ENCODE measurements at regions not wholly inside any gene's neighbourhood (a gene's known extent, or its start where the extent isn't known, plus 50 kb on each side); places are given as distances from the start of the nearest gene placed in this dataset.

DNA sequence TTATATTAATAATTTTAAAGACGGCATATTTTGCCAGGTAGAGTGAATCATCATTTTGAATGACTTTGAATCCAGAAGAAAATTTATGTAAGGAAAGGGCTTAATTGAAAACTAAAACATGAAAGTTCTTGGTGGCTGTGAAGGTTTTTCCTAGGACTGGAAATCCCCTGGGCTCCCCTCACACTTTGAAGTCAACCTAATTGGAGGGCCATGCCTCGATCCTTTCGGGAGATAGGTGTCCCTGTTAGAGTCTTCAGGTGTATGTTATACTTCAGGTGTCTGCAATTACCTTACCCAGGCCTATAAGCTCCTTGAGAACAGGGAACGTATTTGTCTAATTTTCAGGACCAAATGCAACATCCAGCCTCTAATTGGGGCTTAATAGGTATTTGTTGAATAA, 73.0 kb downstream of the ARL4C start:
- no peak for DNase-seq
- ChIA-PET CTCF (interaction anchor here (0.6 to 1.0 kb wide), 2 partner anchors 51 to 59 kb away, joined by 3 to 4 read pairs; no protein-coding TSS in a partner anchor), POLR2A (interaction anchor here (1.3 kb wide), 1 partner anchor 21 kb away, joined by 4 read pairs; no protein-coding TSS in a partner anchor)
- Mint-ChIP-seq H3K4me1 (ENCODE audit: low read depth) (peaks cover 78% of the 10 kb centered on the region), H3K4me3 (no peak overlapping the region), H3K27me3 (no peaks in the 10 kb centered on the region), H3K27ac (peak overlapping the region; percentile 52), H3K36me3 (peaks cover 2% of the 10 kb centered on the region), H3K9me3 (no peaks in the 10 kb centered on the region)
- intact Hi-C loops (cut with micrococcal nuclease) = loop anchor here (1.0 to 2.0 kb wide), 4 partner anchors 21 to 132 kb away; no protein-coding TSS in a partner anchor

DNA sequence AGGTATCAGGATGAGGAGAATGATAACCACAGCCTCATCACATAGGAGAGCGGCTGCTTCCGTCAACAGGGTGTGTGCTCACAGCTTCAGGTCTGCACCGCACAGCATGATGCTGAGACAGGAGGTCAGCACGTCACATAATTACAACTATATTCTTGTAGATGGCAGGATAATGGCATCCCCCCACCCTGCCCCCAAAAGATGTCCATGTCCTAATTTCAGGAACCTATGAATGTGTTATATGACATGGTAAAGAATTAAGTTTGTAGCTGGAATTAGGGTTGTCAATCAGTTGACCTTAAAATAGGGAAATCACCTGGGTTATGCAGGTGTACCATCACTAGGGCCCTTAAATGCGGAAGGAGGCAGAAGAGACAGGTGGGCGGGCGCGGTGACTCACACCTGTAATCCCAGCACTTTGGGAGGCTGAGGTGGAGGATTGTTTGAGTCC, 73.9 kb downstream of the ARL4C start:
- CTCF ChIA-PET = interaction anchor here (1.0 to 1.5 kb wide), 5 partner anchors 21 to 134 kb away, joined by 3 to 5 read pairs (median 3); no protein-coding TSS in a partner anchor
- Mint-ChIP-seq H3K27ac (peak overlapping the region; percentile 72), H3K36me3 (peaks cover 3% of the 10 kb centered on the region), H3K4me1 (ENCODE audit: low read depth) (peaks cover 72% of the 10 kb centered on the region), H3K9me3 (peaks cover 7% of the 10 kb centered on the region), H3K4me3 (peak overlapping the region; percentile 2), H3K27me3 (no peaks in the 10 kb centered on the region)
- POLR2A ChIA-PET = interaction anchor here (1.0 to 1.6 kb wide), 5 partner anchors 21 to 74 kb away, joined by 3 to 5 read pairs (median 5); partner anchors contain the start of gene ARL4C
- DNase-seq = peak; percentile 77
- intact Hi-C loops (cut with micrococcal nuclease) = loop anchor here (1.0 to 2.0 kb wide), 4 partner anchors 20 to 131 kb away; no protein-coding TSS in a partner anchor

GRCh38 chr2:234422273-234422732, 74.6 kb downstream of the ARL4C start:
- DNase-seq = no peak
- ChIA-PET POLR2A (interaction anchor here (0.7 to 1.6 kb wide), 6 partner anchors 11 to 75 kb away, joined by 3 to 5 read pairs (median 4); partner anchors contain the start of gene ARL4C), CTCF (interaction anchor here (1.0 to 1.5 kb wide), 5 partner anchors 20 to 133 kb away, joined by 3 to 5 read pairs (median 3); no protein-coding TSS in a partner anchor)
- intact Hi-C loops (cut with micrococcal nuclease) = loop anchor here (2.0 kb wide), 2 partner anchors 20 to 114 kb away; no protein-coding TSS in a partner anchor
- H3K36me3 Mint-ChIP-seq = peaks cover 3% of the 10 kb centered on the region
- H3K27ac Mint-ChIP-seq = peak overlapping the region; percentile 72
- H3K4me3 Mint-ChIP-seq = no peak overlapping the region
- no peaks in the 10 kb centered on the region for H3K27me3 Mint-ChIP-seq
- peaks cover 67% of the 10 kb centered on the region for H3K4me1 Mint-ChIP-seq (ENCODE audit: low read depth)
- peaks cover 7% of the 10 kb centered on the region for H3K9me3 Mint-ChIP-seq

GRCh38 chr2:234420408-234420807, 76.5 kb downstream of the ARL4C start:
- CTCF ChIA-PET = no interaction called here

GRCh38 chr2:234419726-234420125, 77.2 kb downstream of the ARL4C start:
- H3K9me3 Mint-ChIP-seq = peaks cover 7% of the 10 kb centered on the region
- H3K4me1 Mint-ChIP-seq (ENCODE audit: low read depth) = peaks cover 52% of the 10 kb centered on the region
- H3K4me3 Mint-ChIP-seq = no peak overlapping the region
- H3K27me3 Mint-ChIP-seq = no peaks in the 10 kb centered on the region
- POLR2A ChIA-PET = interaction anchor here (0.6 kb wide), 1 partner anchor 9 kb away, joined by 4 read pairs; no protein-coding TSS in a partner anchor
- DNase-seq = no peak
- no peak overlapping the region for H3K27ac Mint-ChIP-seq
- peaks cover 2% of the 10 kb centered on the region for H3K36me3 Mint-ChIP-seq
- CTCF ChIA-PET = no interaction called here
- intact Hi-C loops (cut with micrococcal nuclease) = no loop called here

More at GRCh38 chr2:234420408-234420807, 76.5 kb downstream of the ARL4C start:
- no peak overlapping the region for H3K4me3 Mint-ChIP-seq
- POLR2A ChIA-PET = no interaction called here
- peaks cover 3% of the 10 kb centered on the region for H3K36me3 Mint-ChIP-seq
- H3K27me3 Mint-ChIP-seq = no peaks in the 10 kb centered on the region
- no peak overlapping the region for H3K27ac Mint-ChIP-seq
- intact Hi-C loops (cut with micrococcal nuclease) = no loop called here
- peaks cover 52% of the 10 kb centered on the region for H3K4me1 Mint-ChIP-seq (ENCODE audit: low read depth)
- peaks cover 7% of the 10 kb centered on the region for H3K9me3 Mint-ChIP-seq
- no peak for DNase-seq

- no peaks in the 10 kb centered on the region for H3K27me3 Mint-ChIP-seq
Measured at GRCh38 chr2:234415706-234416105, 81.2 kb downstream of the ARL4C start.

GRCh38 chr2:234414596-234414995, 82.3 kb downstream of the ARL4C start:
- Mint-ChIP-seq H3K27me3 (no peaks in the 10 kb centered on the region), H3K27ac (no peak overlapping the region), H3K4me1 (ENCODE audit: low read depth) (peaks cover 29% of the 10 kb centered on the region), H3K36me3 (peaks cover 2% of the 10 kb centered on the region), H3K4me3 (no peak overlapping the region), H3K9me3 (peaks cover 7% of the 10 kb centered on the region)
- DNase-seq = no peak
- ChIA-PET POLR2A (no interaction called here), CTCF (no interaction called here)
- intact Hi-C loops (cut with micrococcal nuclease) = no loop called here

More at GRCh38 chr2:234415706-234416105, 81.2 kb downstream of the ARL4C start:
- Mint-ChIP-seq H3K27ac (no peak overlapping the region), H3K4me3 (no peak overlapping the region), H3K9me3 (peaks cover 7% of the 10 kb centered on the region), H3K36me3 (peaks cover 2% of the 10 kb centered on the region), H3K4me1 (ENCODE audit: low read depth) (peaks cover 28% of the 10 kb centered on the region)
- intact Hi-C loops (cut with micrococcal nuclease) = no loop called here
- ChIA-PET POLR2A (no interaction called here), CTCF (interaction anchor here (0.6 kb wide), 2 partner anchors 38 to 388 kb away, joined by 3 to 7 read pairs; no protein-coding TSS in a partner anchor)
- no peak for DNase-seq

DNA sequence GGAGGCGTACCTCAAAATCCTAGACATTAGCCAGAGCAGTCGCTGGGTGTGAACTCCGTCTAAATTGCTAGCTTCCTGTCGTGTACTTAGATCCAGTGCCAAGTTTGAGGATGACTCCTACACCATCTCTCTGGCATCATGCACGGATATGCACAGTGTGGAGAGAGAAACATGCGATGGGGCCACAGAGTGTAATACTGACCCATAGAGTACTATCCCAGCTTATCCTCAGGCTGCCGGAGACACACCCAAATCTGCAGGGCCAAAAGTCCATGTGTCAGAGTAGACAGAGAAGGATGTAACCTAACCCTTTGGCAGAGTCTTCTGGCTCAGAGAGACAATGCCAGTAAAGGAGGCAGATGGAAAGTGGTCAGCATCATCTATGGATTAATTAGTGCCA, 84.2 kb downstream of the ARL4C start:
- Mint-ChIP-seq H3K4me1 (ENCODE audit: low read depth) (peaks cover 30% of the 10 kb centered on the region), H3K4me3 (no peak overlapping the region), H3K27ac (no peak overlapping the region), H3K36me3 (no peaks in the 10 kb centered on the region), H3K9me3 (no peaks in the 10 kb centered on the region), H3K27me3 (no peaks in the 10 kb centered on the region)
- ChIA-PET POLR2A (interaction anchor here (0.7 kb wide), 1 partner anchor 13 kb away, joined by 3 read pairs; no protein-coding TSS in a partner anchor), CTCF (no interaction called here)
- no peak for DNase-seq
- intact Hi-C loops (cut with micrococcal nuclease) = no loop called here

- H3K9me3 Mint-ChIP-seq = no peaks in the 10 kb centered on the region
- intact Hi-C loops (cut with micrococcal nuclease) = no loop called here
- H3K36me3 Mint-ChIP-seq = no peaks in the 10 kb centered on the region
- no peak overlapping the region for H3K27ac Mint-ChIP-seq
- H3K4me1 Mint-ChIP-seq (ENCODE audit: low read depth) = peaks cover 30% of the 10 kb centered on the region
- ChIA-PET POLR2A (interaction anchor here (0.9 kb wide), 1 partner anchor 11 kb away, joined by 4 read pairs; no protein-coding TSS in a partner anchor), CTCF (no interaction called here)
- no peaks in the 10 kb centered on the region for H3K27me3 Mint-ChIP-seq
- H3K4me3 Mint-ChIP-seq = no peak overlapping the region
- no peak for DNase-seq
Measured at GRCh38 chr2:234411793-234412192, 85.1 kb downstream of the ARL4C start.

- H3K4me3 Mint-ChIP-seq = no peak overlapping the region
- CTCF ChIA-PET = no interaction called here
Measured at GRCh38 chr2:234410526-234410925, 86.4 kb downstream of the ARL4C start.

GRCh38 chr2:234409590-234409989, 87.3 kb downstream of the ARL4C start:
- no peak overlapping the region for H3K4me3 Mint-ChIP-seq

More at GRCh38 chr2:234410526-234410925, 86.4 kb downstream of the ARL4C start:
- no peaks in the 10 kb centered on the region for H3K27me3 Mint-ChIP-seq
- intact Hi-C loops (cut with micrococcal nuclease) = no loop called here
- no peaks in the 10 kb centered on the region for H3K36me3 Mint-ChIP-seq
- POLR2A ChIA-PET = no interaction called here
- no peak overlapping the region for H3K27ac Mint-ChIP-seq
- DNase-seq = no peak
- H3K9me3 Mint-ChIP-seq = no peaks in the 10 kb centered on the region
- peaks cover 36% of the 10 kb centered on the region for H3K4me1 Mint-ChIP-seq (ENCODE audit: low read depth)

GRCh38 chr2:234406085-234406484, 90.8 kb downstream of the ARL4C start:
- no peak for DNase-seq
- no peaks in the 10 kb centered on the region for H3K9me3 Mint-ChIP-seq
- H3K4me1 Mint-ChIP-seq (ENCODE audit: low read depth) = peaks cover 35% of the 10 kb centered on the region
- H3K27ac Mint-ChIP-seq = no peak overlapping the region
- H3K27me3 Mint-ChIP-seq = no peaks in the 10 kb centered on the region
- ChIA-PET CTCF (interaction anchor here (0.6 kb wide), 1 partner anchor 80 kb away, joined by 3 read pairs; no protein-coding TSS in a partner anchor), POLR2A (no interaction called here)
- H3K36me3 Mint-ChIP-seq = no peaks in the 10 kb centered on the region
- intact Hi-C loops (cut with micrococcal nuclease) = no loop called here
- no peak overlapping the region for H3K4me3 Mint-ChIP-seq

More at GRCh38 chr2:234409590-234409989, 87.3 kb downstream of the ARL4C start:
- Mint-ChIP-seq H3K9me3 (no peaks in the 10 kb centered on the region), H3K4me1 (ENCODE audit: low read depth) (peaks cover 28% of the 10 kb centered on the region), H3K27me3 (no peaks in the 10 kb centered on the region), H3K36me3 (no peaks in the 10 kb centered on the region), H3K27ac (no peak overlapping the region)
- ChIA-PET POLR2A (no interaction called here), CTCF (no interaction called here)
- no peak for DNase-seq
- intact Hi-C loops (cut with micrococcal nuclease) = no loop called here

Measured in activated CD4-positive, alpha-beta memory T cell treated with anti-CD3 and anti-CD28 coated beads for 36 hours (primary cell).